NCI-H526 (cell line): ENCODE measurements at regions not wholly inside any gene's neighbourhood (a gene's known extent, or its start where the extent isn't known, plus 50 kb on each side); places are given as distances from the start of the nearest gene placed in this dataset.
"Not testable (repeated sequence)": the region's sequence is repeated elsewhere in the genome, so short reads cannot be mapped to it uniquely, and the experiment has no call there.

Source experiments
- DNase-seq, 2 experiments: peaks; one replicate each; lab custom pipeline; 2025; lab: John Stamatoyannopoulos, UW

DNA sequence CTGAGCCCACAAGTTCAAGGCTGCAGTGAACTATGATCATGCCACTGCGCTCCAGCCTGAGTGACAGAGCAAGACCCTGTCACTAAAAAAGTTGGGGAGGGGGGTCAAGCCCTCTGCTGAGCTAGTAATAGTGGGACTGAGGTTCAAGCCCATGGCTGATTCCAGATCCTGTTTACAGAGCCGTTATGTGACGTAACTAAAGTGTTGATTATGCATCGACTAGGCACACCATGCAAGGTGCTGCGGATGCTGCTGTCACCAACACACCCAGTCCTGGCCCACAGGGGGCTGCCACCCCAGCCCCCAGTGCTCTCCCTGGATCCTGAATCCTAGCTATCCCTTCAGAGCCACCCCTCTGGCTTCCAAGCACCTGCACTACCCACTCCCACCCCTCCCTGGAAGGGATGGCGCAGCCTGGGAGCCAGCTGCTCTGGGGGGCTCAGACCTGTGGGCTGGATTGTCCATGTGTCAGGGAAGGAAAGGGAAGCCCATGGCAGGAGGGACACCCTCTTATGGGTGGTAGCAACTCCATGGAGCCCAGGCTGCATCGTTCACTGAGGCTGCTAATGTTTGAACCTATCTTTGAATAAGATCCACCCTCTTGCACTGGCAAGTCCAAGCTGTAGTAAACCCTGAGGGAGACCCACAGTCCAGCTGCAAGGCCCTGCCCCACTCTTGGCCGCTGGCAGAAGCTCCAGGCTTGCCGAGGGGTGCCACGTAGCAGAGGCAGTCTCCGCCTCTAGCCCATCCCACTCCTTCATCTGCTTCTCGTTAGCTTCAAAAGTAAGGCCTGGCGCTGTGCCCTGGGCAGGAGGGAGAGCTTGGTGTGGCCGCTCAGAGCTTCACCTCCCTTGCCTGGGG, 95.0 kb downstream of the SNX5 start:
- peak; percentile 11 to 34 for DNase-seq

DNA sequence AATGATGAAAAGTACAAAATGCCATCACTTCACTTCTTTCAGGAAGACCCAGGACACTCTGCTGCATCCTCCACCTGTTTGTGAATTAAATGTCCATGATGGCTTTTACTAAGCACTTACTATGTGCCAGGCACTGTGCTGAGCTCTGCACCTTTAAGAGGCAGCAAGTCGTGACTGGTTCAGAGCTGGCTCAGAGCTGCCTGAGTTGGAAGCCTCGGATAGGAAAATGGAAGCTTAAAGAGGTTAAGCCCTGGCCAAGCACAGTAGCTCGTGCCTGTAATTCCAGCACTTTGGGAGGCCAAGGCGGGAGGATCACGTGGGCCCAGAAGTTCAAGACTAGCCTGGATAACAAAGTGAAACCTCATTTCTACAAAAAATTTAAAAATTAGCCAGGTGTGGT, 95.6 kb downstream of the SNX5 start:
- no peak for DNase-seq

DNA sequence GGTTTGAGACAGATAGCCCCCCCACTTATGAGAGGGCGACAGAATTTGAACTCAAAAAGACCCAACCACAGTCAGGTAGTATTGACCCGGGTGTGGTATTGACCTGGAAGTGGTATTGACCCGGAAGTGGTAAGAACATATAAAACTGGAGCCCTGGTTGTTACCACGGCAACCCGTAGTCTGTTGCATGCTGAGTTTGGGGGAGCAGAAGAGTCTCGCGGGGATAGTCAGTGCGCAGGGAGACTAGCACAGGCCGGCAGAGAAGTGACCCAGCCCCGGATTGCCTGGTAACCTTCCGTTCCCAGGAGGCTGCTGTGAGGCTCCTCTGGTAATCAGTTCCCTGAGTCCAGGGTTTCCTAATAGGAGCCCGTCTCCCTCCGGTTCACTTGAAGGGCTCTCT, 96.2 kb downstream of the SNX5 start:
- no peak for DNase-seq

DNA sequence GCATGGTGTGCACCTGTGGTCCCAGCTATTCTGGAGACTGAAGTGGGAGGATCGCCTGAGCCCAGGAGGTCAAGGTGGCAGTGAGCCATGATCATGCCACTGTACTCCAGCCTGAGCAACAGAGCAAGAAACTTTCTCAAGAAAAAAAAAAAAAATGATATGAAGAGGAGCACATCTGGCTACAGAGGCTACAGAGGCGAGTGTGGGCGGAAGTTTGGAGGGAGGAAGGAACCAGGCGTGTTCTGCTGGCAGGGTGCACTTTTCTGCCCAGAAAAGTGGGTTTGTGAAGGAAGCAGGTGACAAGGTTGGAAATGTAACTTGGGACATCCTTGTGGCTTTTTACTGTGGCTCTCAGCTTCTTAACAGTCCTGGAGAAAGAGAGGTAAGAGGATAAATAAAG, 96.7 kb downstream of the SNX5 start:
- no peak for DNase-seq

DNA sequence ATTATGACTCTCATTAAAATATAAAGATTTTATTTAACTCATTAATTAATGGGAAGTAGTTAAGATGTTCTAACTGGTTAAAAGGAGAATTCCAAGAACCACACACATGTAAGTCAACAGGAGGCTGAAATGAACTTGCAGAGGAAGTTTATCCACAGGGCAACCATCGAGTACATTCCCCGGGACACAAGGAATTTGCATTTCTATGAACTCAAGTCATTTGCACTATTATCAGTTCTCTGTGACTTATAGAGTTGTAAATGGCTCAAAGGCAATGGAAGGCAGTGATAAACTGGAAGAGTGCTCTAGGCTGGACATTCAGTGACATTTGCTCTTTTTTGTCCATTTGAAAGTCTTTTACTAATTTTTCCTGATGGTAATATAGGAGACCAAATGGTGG, 97.4 kb downstream of the SNX5 start:
- no peak for DNase-seq

DNA sequence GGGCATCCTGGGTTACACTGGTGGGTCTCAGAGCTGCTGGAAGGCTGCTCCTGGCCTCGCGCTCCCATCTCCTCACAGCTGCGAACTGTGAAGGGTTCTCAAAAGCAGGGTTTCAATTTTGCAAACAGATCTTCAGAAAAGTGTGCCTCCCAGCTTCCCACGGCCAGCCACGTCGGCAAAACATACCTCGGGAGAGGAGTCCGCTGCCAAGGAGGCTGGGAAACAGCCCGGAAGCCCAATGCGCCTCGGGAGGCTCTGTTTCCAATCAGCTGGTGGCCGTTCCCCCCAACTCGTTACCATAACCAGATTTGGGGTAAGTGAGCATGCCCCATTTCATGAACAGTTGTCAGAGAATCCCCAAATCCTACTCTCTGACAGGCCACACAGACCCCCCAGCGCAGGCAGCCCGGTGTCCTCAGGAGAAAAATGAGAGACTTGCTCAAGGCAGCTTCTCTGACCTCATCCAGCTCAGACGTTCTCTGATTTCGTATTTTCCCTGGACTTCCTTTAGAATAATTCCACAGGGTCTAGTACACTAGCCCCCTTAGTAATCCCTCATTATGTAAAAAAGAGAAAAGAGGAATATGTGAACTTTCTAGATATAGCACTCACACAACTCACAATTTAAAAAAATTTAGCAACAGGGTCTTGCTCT, 98.4 kb downstream of the SNX5 start:
- no peak for DNase-seq

DNA sequence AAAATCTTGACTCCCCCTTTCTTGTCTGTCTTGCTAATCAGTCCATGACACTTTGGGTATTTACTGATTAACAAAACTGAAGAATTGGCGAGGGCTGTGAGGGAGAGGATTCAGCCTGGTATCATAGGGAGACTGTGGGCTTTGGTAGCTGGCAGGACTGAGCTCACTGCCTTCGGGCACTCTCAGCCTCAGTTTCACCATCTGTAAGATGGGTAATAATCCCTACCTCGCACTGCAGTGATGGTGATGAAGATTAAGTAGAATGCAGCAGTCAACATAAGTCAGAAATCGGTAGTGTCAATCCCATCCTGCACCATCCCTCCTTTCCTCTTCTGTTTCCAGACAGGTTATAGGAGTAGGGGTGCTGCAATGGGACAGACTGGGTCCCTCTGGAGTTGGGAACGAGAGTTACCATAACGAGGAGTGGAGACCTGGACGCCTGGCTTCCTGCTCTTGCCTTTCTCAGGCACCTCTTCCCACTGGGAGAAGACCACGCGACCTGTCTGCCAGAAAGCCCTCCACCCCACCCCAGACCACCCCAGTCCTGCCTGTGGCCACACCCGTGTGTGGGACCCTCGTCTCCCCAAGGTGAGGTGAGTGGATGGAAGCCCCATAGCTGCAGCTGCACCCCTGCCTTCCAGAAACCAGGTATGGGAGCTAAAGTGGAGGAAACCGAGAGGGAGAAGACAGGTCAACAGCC, 99.1 kb downstream of the SNX5 start:
- DNase-seq = no peak

DNA sequence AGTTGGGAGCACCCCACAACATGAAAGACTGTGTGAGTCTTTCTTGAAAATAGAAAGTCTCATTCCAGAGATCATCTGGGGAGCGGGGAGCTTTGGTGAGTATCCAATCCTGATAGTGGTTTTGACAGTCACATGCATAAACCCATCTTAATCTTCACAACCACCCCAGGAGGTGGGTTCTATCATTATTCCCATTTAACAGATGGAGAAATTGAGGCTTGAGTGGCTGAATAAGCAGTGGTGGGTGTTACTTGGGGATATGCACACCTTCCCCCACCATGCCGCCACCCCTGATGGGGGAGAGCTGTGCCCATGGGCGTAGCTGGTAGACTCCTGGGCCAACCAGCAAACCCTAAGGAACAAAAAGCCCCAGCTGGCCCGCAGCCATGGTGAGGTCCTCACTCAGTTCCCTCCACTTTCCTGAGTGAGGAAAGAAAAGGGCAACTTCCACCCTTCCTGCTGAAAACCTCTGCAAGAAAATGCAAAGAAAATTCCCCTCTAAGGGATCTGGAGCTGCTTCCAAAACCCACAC, 99.8 kb downstream of the SNX5 start:
- DNase-seq = no peak

DNA sequence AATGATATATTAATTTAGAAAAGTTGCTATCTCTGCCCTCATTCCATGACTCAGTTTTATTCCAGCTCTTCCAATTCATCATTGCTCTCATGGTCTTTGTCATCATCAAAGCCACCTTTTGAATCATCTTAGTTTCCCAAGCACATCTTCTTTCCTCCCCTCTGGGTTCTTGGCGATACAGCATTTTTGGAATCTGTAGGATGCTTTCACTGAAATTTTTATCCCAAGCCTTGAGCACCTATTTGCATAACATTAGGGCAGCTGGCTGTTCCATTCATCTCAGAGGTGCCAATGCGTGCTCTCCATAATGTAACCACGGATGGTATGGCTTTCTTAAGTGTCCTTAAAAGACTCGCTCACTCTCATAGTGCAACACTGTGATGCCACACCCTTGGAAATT, 100.4 kb downstream of the SNX5 start:
- DNase-seq = no peak

DNA sequence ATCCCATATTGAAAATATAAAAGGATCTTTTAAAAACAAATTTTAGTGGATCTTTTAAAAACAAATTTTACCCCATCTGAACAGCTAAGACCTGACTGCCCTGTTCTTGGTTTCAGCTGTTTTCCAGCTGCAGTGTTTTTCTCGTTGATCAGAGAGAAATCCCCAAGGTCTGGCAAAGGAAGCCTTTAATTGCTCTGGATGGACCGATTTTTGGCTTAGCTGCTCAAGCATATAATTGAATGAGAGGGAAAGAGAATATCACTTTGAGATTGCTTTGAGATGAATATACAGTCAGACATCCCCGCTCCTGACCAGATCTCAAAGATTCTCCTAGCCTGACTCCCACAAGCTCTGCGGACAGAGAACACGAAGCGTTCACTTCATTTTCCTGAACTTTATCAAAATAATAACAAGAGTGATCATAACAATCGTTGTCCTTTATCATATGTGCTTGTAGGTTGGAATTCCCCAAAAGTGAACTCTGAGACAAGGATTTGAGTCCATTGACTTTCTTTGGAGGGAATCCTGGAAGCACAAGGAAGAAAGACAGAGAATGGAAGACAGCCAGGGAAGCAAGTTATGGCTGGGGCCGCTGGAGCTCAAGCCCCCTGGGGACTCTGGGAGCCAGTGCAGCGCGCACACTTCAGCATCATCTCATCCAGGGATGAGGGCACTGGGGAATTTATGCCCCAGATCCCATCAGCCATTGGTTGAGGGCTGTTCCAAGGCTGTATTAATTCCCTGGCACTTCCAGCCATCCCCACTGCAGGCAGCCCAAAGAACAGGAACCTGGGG, 101.3 kb downstream of the SNX5 start:
- no peak for DNase-seq

DNA sequence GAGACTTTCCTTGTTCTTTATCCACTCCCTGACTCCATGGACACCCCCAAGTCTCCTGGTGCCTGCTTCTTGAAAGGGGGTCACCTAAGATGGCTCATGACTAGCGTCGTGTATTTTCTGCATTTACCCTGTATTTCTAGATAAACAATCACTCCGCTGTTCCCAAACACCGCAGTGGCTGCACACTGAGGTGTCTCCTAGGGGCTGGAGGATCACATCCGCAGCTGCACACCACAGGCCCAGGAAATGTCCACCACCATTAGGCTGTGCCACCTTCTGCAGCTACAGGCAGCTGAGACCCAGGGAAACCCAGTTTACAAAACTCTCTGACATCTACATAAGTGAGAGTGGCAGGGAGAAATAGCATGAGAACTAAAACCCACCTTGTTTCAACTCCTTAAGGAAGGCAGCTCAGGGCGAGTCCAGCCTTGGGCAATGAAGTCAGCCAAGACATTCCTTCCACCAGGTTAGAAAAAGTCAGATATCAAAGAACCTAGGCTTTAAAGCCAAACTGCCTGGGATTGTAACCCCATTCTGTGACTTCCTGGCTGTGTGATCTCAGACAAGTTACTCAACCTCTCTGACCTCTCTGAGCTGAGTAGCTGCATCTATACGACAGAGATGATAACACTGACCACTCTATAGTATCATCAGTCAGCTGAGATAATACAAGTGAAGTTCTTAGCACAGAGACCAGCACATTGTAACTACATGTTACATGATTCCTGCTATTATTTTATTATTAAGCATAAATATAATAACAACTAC, 102.2 kb downstream of the SNX5 start:
- no peak for DNase-seq

DNA sequence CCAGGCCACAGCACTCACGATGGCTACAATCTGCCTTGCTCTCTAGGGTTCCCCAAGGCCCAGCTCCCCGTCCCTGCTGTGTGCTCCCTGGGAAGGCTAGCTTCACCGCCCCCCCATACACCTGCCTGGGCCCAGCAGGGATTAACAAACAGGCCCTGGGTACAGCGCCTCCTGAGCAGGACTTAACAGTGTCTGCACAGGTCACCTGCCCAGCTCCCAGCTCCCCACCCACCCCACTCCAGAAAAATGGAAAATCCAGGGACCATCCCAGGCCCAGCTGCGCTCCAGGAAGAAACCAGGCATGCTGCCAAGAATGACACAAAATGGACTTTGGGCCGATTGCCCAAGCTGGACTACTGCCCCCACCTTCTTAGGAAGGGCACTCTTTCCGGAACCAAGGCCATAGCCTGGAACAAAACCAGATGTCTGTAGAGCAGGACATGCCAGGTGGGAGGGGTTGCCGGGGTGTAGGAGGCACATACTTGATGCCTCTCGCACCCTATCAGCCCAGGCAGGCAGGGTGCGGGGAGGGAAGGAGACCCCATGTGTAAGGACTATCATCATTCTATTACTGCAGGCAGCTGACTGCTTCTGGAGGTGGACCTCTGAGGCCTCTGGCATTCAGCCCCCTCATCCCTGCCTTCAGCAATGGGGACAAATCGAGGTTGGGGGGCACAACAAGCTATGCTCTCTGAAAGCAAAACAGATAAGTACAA, 104.9 kb downstream of the SNX5 start:
- no peak for DNase-seq

DNA sequence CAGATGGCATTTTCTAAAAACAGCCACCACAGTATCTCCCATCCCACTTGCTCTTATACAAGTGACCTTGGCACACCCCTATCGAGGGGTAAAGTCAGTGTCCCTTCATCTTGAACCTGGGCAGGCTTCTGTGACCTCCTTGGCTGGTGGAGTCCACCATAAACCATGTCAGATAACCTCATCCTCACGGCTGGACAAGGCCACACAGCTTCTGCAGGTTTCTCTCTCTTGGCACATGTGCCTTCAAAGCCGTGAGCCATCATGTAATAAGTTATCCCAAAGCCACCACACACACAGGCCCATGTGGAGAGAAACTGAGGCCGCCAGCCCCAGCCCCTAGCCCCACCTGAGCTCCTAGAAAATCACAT, 105.4 kb downstream of the SNX5 start:
- DNase-seq = no peak

DNA sequence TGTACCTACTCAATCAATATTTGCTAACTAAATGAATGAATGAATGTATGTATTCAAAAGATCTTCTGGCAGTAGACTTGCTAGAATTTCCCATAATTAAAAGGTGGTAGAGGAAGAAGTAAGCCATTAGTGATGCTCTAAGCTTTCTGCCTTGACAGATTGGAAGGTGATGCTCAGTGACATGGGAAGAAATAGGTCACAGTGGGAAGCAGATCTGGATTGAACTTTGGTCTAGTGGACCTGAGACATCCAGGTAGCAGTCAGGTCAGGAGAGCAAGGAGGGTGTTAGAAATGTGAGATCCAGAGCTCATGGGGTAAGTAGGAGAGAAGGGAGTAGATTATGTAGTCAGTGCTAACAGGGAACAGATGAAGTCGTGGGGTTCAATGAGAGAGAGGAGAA, 106.4 kb downstream of the SNX5 start:
- DNase-seq = no peak

DNA sequence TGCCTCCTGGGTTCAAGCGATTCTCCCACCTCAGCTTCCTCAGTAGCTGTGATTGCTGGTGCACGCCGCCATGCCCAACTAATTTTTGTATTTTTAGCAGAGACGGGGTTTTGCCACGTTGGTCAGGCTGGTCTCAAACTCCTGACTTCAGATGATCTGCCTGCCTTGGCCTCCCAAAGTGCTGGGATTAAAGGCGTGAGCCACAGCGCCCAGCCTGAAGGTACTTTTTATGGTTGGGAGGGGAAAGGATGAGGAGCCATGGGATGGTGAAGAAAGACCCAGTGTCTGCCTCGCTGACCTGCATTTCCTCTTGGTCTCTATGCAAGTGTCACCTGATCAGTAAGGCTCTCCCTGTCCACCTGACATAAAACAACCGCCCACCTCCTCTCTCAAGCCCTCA, 107.0 kb downstream of the SNX5 start:
- DNase-seq = not testable (repeated sequence)

DNA sequence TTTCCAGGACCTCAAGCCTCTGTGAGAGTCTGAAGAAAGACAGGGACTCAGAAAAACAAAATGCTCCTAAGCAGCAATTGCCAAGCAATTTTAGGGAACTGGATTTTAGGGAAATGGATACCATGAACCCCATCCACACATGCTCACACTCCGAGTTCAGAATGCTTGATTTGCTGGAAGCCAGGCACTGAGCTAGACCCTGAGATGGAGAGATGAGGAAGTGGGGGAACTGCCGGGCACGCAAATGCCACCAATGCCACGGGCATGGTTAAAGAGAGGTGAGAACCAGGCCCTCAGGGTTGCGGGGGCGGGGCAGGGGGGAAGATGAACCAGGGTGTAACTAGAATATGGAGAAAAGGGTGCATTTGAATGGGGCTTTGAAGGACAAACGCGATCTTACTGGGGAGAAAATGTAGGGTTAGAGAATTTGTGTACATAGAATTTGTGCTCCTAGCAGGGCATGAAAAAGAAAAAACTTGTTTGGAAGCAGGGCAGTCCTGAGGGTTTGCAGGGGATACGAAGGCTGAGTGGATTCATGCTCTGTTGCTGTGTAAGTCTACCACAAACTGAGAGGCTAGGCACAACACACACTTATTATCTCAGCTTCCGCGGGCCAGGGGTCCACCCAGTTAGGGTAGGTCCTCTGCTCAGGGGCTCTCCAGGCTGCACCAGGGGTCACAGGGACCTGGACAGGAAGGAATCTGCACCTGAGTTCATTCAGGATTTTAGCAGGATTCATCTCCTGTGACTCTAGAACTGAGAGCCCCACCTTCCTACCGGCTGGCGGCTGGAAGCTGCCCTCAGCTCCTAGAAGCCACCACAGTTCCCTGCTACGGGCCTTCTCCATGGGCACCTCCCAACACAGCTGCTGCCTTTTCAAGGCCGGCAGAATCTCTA, 108.0 kb downstream of the SNX5 start:
- DNase-seq = no peak

DNA sequence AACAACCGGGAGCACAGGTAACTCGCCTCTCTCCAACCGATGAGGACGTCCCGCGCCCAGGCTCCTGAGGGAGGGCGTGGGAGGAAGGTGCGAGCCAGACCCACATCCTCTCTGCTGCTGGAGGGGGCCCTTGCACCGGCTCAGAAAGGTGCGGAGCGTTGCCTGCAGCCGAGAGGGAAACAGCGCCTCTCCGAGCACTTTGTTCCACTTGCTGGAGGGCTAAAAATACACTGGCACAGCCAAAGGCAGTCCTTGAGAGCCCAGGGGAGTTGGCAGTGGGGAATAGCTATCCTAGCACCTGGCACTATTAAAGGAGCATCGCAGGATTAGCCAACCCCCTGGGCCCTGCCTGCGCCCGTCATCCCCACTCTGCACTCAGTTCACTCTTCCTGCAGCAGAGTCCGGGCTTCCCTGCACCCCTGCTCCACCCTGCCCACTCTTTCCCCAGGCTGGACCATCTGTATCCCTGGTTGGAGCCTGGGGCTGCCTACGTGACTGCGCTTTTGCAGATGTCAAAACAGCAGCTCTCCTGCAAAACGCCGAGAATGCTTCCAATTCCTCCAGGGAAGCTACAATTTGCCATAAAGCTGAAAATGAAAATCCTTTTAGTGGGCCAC, 108.9 kb downstream of the SNX5 start:
- DNase-seq = peak in 1 of 2 experiments; percentile 29

DNA sequence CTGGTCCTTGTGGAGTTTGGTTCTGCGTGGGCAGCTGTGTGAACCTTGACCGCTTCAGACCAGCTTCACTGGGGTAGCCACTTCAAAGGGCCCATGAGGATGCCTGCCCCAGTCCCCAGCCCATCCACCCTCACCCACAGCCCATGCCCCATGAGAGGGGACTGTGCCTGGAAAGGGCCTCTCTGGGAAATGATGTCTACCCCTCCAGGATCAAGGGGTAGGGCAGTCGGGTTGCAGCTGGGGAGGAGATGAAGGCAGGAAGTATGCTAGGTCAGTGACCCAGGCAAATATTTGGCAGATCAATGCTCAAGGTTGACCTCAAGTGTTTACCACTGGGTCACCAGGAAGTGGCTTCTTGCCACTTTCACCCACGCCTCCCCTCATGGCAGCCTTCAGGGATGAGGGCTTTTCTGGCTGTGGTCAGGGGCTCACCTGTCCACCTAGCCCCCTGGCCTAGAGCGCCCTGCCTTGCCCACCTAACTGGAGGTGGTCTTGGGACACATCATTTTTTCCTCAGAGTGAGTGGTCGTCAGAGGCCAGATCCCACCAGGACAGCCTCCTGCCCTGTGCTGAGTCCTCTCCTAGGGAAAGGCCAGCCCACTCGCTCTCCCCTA, 109.5 kb downstream of the SNX5 start:
- no peak for DNase-seq
